GM10248 (cell line): ENCODE measurements at regions not wholly inside any gene's neighbourhood (a gene's known extent, or its start where the extent isn't known, plus 50 kb on each side); places are given as distances from the start of the nearest gene placed in this dataset.

Source experiments
- CTCF ChIA-PET: fragments of 300-600 bp; sonication (Branson Sonifier 250); formaldehyde crosslinking; extraction: SDS; loops from one replicate; lab custom pipeline; 2021; ENCODE audit warnings: antibody characterized with exemption; lab: Yijun Ruan, JAX
- POLR2A ChIA-PET: fragments of 350-650 bp; sonication (Branson Sonifier 250); formaldehyde crosslinking; extraction: SDS; loops from one replicate; lab custom pipeline; 2020; ENCODE audit warnings: antibody characterized with exemption; lab: Yijun Ruan, JAX
- DNase-seq: peaks from one replicate; pipeline ENCODE4 v3.0.0; 2012; ENCODE audit errors: extremely low spot score
- TF ChIP-seq, protein P1 (sequence below): IDR thresholded peaks from 2 replicates; pipeline ENCODE4 v1.5.1; 2012; ENCODE audit warnings: mild to moderate bottlenecking, low read depth; ENCODE audit errors: extremely low read depth, missing control alignments, control extremely low read depth

DNA sequence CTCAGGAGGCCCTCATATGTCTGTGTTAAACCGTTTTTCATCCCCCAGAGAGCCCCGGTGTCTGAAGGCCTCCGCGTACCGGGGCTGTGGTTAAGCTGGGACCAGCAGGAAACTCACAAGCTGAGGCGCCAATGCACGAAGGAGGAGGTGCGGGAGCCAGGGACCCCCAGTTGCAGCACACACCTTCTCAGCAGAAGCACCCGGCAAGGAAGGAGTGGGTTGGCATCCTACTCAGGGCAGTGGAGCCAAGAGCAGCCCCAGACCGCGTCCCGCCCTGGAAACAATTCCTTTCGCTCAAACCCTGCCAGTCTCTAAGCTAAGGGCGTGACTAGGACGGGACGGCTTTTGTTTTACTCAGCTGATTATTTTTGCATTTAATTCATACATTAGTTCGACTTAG is 726.9 kb downstream of the BRD1 start:
- ChIA-PET POLR2A (no interaction called here), CTCF (no interaction called here)
- TF ChIP-seq, protein P1, sequence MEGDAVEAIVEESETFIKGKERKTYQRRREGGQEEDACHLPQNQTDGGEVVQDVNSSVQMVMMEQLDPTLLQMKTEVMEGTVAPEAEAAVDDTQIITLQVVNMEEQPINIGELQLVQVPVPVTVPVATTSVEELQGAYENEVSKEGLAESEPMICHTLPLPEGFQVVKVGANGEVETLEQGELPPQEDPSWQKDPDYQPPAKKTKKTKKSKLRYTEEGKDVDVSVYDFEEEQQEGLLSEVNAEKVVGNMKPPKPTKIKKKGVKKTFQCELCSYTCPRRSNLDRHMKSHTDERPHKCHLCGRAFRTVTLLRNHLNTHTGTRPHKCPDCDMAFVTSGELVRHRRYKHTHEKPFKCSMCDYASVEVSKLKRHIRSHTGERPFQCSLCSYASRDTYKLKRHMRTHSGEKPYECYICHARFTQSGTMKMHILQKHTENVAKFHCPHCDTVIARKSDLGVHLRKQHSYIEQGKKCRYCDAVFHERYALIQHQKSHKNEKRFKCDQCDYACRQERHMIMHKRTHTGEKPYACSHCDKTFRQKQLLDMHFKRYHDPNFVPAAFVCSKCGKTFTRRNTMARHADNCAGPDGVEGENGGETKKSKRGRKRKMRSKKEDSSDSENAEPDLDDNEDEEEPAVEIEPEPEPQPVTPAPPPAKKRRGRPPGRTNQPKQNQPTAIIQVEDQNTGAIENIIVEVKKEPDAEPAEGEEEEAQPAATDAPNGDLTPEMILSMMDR: no peak
- DNase-seq: no peak

GRCh38 chr22:49100316-49100715 is 727.4 kb downstream of the BRD1 start:
- ChIA-PET POLR2A (no interaction called here), CTCF (no interaction called here)
- TF ChIP-seq, protein P1: no peak
- no peak for DNase-seq

GRCh38 chr22:49099496-49100124 is 728.1 kb downstream of the BRD1 start:
- DNase-seq: no peak
- CTCF ChIA-PET: no interaction called here
- TF ChIP-seq, protein P1: no peak
- POLR2A ChIA-PET: no interaction called here

- ChIA-PET POLR2A (interaction anchor here (0.5 kb wide), 1 partner anchor 1037 kb away, joined by 3 read pairs; no protein-coding TSS in a partner anchor), CTCF (no interaction called here)
- TF ChIP-seq, protein P1: no peak
Observed at GRCh38 chr22:49099089-49099488, 728.6 kb downstream of the BRD1 start.

GRCh38 chr22:49097966-49098365 is 729.7 kb downstream of the BRD1 start:
- DNase-seq: no peak
- ChIA-PET CTCF (no interaction called here), POLR2A (no interaction called here)
- TF ChIP-seq, protein P1: no peak

More at GRCh38 chr22:49099089-49099488, 728.6 kb downstream of the BRD1 start:
- DNase-seq: no peak

- DNase-seq: no peak
- TF ChIP-seq, protein P1: no peak
- ChIA-PET POLR2A (no interaction called here), CTCF (no interaction called here)
Observed at GRCh38 chr22:49097171-49097925, 730.3 kb downstream of the BRD1 start.
